GM12872 (cell line): ENCODE measurements at regions not wholly inside any gene's neighbourhood (a gene's known extent, or its start where the extent isn't known, plus 50 kb on each side); places are given as distances from the start of the nearest gene placed in this dataset.

ENCODE experiments used
- TF ChIP-seq, protein P1 (sequence below): IDR thresholded peaks from 3 replicates; pipeline ENCODE4 v1.5.1; 2011; ENCODE audit warnings: low read depth, mild to moderate bottlenecking, low read length, moderate library complexity; ENCODE audit not compliant: insufficient read depth

GRCh38 chr6:22638320-22638719, 69.0 kb downstream of the HDGFL1 start:
- TF ChIP-seq, protein P1, sequence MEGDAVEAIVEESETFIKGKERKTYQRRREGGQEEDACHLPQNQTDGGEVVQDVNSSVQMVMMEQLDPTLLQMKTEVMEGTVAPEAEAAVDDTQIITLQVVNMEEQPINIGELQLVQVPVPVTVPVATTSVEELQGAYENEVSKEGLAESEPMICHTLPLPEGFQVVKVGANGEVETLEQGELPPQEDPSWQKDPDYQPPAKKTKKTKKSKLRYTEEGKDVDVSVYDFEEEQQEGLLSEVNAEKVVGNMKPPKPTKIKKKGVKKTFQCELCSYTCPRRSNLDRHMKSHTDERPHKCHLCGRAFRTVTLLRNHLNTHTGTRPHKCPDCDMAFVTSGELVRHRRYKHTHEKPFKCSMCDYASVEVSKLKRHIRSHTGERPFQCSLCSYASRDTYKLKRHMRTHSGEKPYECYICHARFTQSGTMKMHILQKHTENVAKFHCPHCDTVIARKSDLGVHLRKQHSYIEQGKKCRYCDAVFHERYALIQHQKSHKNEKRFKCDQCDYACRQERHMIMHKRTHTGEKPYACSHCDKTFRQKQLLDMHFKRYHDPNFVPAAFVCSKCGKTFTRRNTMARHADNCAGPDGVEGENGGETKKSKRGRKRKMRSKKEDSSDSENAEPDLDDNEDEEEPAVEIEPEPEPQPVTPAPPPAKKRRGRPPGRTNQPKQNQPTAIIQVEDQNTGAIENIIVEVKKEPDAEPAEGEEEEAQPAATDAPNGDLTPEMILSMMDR, result no peak

DNA sequence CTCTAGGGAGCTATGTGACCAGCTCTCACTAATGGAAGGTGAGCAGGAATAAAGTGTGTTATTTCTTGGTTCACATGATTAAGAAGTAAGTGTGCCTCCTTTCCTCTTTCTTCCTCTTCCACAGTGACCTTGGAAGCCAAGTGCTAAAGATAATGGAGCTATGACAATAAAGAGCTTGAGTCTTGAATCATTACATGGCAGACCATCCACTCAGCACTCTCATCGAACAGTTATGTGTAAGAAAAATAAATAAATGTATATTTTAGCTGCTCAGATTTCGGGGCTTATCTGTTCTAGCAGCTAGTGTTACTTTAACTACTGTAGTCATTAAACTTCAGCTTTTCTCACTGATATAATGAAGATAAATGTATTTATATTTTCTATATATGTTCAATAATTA, 72.9 kb downstream of the HDGFL1 start:
- TF ChIP-seq, protein P1, result no peak

DNA sequence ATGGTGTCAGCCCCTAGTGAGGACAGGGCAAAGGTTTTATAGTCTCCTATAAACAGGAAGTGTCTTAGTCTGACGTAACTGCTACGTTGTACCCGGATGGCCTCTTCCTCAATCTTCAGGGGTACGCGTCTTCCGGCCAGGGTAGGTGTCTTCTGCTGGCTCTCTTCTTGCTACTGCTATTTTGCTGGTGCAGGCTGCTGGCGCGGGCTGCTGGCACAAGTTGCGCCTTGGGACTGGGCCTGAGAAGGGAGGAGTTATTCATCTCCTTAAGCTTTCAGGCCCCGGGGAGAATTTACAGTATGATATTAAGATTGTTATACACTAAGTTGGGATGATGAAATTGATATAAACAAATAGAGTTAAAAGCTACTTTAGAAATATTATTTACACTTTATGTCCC, 74.4 kb downstream of the HDGFL1 start:
- TF ChIP-seq, protein P1, result no peak

DNA sequence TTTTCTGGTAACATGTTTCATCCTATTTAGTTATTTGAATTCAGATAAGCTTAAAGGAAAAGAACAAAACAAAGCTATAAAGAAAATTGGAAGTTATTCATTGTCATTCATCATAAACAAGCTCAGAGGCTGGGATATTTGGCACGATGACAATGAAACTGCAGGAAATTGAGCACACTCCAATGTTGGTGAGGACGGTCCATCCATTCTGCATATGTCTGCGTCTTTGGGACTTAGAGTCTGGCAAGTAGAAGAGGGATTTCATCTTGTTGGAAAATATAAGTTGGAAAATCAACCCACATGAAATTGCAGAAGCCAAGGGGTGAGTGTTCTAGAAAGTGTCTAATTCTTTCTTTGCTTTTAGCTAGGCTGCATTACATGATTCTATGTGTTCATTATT, 78.4 kb downstream of the HDGFL1 start:
- TF ChIP-seq, protein P1, result no peak

- TF ChIP-seq, protein P1, result no peak
Measured at GRCh38 chr6:22651731-22652130, 82.4 kb downstream of the HDGFL1 start.

DNA sequence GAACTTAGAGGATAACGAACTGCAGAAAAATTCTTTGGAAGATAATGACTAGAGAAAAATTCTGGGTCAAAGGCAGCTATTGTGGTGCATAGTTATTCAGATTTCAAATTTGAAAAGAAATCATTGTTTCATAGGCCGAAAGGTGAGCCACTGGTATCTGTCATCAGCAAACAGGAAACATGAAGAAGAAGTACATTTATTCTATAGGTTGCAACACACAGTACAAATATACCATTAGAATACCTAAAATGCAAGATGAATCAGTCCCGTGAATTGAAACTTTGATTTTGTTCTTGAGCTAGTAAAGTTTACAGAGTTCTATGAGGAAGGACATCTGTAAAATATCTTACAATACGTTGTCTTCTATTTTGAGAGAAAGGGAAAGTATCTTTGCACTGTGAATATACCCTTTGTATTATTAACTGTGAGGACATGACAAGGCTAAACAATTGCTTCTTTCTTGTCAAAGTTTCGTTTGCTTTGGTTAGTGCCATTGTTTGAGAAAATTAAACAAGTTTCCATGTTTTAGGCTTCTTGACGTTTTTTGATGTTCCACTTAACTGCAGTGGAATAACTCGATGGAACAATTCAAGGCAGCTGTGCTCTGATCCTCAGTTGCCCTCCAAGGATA, 84.7 kb downstream of the HDGFL1 start:
- TF ChIP-seq, protein P1, result no peak

DNA sequence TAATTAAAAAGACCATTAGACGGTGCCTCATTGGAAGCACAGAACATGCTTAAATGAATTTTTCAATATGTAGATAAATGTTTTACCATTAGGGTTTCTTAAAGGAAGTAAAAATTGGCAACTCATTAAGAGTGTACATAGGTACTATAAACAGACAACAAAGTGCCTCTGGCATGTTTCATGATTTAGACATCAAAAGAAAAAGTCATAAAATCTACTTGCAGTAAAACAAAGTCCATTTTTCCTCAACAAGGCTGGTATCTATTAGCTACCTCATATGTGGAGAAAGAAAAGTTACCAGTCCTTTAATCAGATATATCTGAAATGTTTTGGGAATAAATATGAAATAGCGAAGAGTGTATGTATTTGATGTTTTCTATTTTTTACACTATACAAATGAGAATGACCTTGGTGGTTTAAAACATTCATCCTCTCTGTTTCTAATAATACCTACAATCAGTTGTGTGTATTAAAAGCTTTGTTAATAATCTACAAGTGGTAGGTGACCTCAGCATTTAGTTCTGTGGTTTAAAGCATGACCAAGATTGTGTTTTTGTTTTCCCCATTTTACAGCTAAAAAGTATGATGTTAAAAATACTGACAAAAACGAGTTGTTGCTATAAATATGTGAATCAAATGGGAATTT, 87.5 kb downstream of the HDGFL1 start:
- TF ChIP-seq, protein P1, result no peak
